ENCODE measurements at regions not wholly inside any gene's neighbourhood (a gene's known extent, or its start where the extent isn't known, plus 50 kb on each side); places are given as distances from the start of the nearest gene placed in this dataset.

GRCh38 chr1:239858057-239858456 is 233.6 kb upstream of the FMN2 start:
- H3K4me3 ChIP-seq (ENCODE audit: low read depth in 2 of 2, low read length in 2 of 2): no peak overlapping the region
- H3K36me3 ChIP-seq (ENCODE audit: control insufficient read depth, insufficient read depth, low read length): no peaks in the 10 kb centered on the region
- H3K9me3 ChIP-seq (ENCODE audit: control insufficient read depth, insufficient read depth, low read depth, low read length): 0 out of 2 replicates have a peak, but pooled peaks cover 2% of the 10 kb centered on the region
- ATAC-seq: no peak
- no peak for DNase-seq (ENCODE audit: low read depth, low spot score)
- TF ChIP-seq REST (IDR thresholded peaks at IDR 0.05; ENCODE audit: insufficient read depth in 1 of 2, low read depth in 2 of 2, low read length in 1 of 2): no peak
- no peak for TF ChIP-seq POLR2AphosphoS5 (IDR thresholded peaks at IDR 0.05; ENCODE audit: low read depth, low read length)
- TF ChIP-seq CTCF (IDR thresholded peaks at IDR 0.05): no peak
- TF ChIP-seq SIN3A (IDR thresholded peaks at IDR 0.05; ENCODE audit: borderline replicate concordance, insufficient read depth, low read depth, low read length): no peak
- TF ChIP-seq TCF7L2 (IDR thresholded peaks at IDR 0.05; ENCODE audit: low read depth, low read length): no peak
- intact Hi-C loops (cut with micrococcal nuclease; ENCODE audit: unreplicated experiment) (no loop called here), in situ Hi-C loops (cut with HindIII; ENCODE audit: low pct_unique_long_range_greater_than_20kb, low sequenced_read_pairs) (no loop called here)
- H3K27ac ChIP-seq (ENCODE audit: low read length): no peak overlapping the region
- BruUV-seq (replicated peaks): no TSS peak
- no peaks in the 10 kb centered on the region for H3K27me3 ChIP-seq (ENCODE audit: control insufficient read depth, insufficient read depth, low read length)
- ChIA-PET CTCF (no interaction called here), POLR2A (no interaction called here)
- no peaks in the 10 kb centered on the region for H3K4me1 ChIP-seq (ENCODE audit: control insufficient read depth, insufficient read depth, low read length)

GRCh38 chr1:239858529-239858928 is 233.2 kb upstream of the FMN2 start:
- no peaks in the 10 kb centered on the region for H3K36me3 ChIP-seq (ENCODE audit: control insufficient read depth, insufficient read depth, low read length)
- in situ Hi-C loops (cut with HindIII; ENCODE audit: low pct_unique_long_range_greater_than_20kb, low sequenced_read_pairs): no loop called here

More at GRCh38 chr1:239858529-239858928, 233.2 kb upstream of the FMN2 start:
- 0 out of 2 replicates have a peak, but pooled peaks cover 2% of the 10 kb centered on the region for H3K9me3 ChIP-seq (ENCODE audit: control insufficient read depth, insufficient read depth, low read depth, low read length)
- no peaks in the 10 kb centered on the region for H3K4me1 ChIP-seq (ENCODE audit: control insufficient read depth, insufficient read depth, low read length)
- TF ChIP-seq TCF7L2 (IDR thresholded peaks at IDR 0.05; ENCODE audit: low read depth, low read length): no peak
- TF ChIP-seq POLR2AphosphoS5 (IDR thresholded peaks at IDR 0.05; ENCODE audit: low read depth, low read length): no peak
- no peak for TF ChIP-seq CTCF (IDR thresholded peaks at IDR 0.05)
- no peak for TF ChIP-seq REST (IDR thresholded peaks at IDR 0.05; ENCODE audit: insufficient read depth in 1 of 2, low read depth in 2 of 2, low read length in 1 of 2)
- TF ChIP-seq SIN3A (IDR thresholded peaks at IDR 0.05; ENCODE audit: borderline replicate concordance, insufficient read depth, low read depth, low read length): no peak
- CTCF ChIA-PET: no interaction called here
- DNase-seq (ENCODE audit: low read depth, low spot score) (no peak), ATAC-seq (no peak)
- intact Hi-C loops (cut with micrococcal nuclease; ENCODE audit: unreplicated experiment): no loop called here
- no peak overlapping the region for H3K27ac ChIP-seq (ENCODE audit: low read length)
- POLR2A ChIA-PET: no interaction called here
- BruUV-seq (replicated peaks): no TSS peak
- H3K4me3 ChIP-seq (ENCODE audit: low read depth in 2 of 2, low read length in 2 of 2): no peak overlapping the region
- H3K27me3 ChIP-seq (ENCODE audit: control insufficient read depth, insufficient read depth, low read length): no peaks in the 10 kb centered on the region
